ENCODE measurements at regions not wholly inside any gene's neighbourhood (a gene's known extent, or its start where the extent isn't known, plus 50 kb on each side); places are given as distances from the start of the nearest gene placed in this dataset.
"Not testable (repeated sequence)": the region's sequence is repeated elsewhere in the genome, so short reads cannot be mapped to it uniquely, and the experiment has no call there.

GRCh38 chr7:65633587-65634404 lies 239.1 kb upstream of the VKORC1L1 start:
- H3K4me1 Mint-ChIP-seq (ENCODE audit: low read depth); H3K4me3 Mint-ChIP-seq; H3K27ac Mint-ChIP-seq; H3K36me3 Mint-ChIP-seq; H3K9me3 Mint-ChIP-seq (ENCODE audit: low read depth); H3K27me3 Mint-ChIP-seq: not testable (repeated sequence)

GRCh38 chr7:65638918-65639317 lies 234.0 kb upstream of the VKORC1L1 start:
- H3K36me3 Mint-ChIP-seq; H3K27ac Mint-ChIP-seq; H3K4me1 Mint-ChIP-seq (ENCODE audit: low read depth); H3K27me3 Mint-ChIP-seq; H3K4me3 Mint-ChIP-seq; H3K9me3 Mint-ChIP-seq (ENCODE audit: low read depth): not testable (repeated sequence)

- H3K4me1 Mint-ChIP-seq (ENCODE audit: low read depth); H3K4me3 Mint-ChIP-seq; H3K36me3 Mint-ChIP-seq; H3K9me3 Mint-ChIP-seq (ENCODE audit: low read depth); H3K27me3 Mint-ChIP-seq; H3K27ac Mint-ChIP-seq: not testable (repeated sequence)
Measured at GRCh38 chr7:65639717-65640116, 233.2 kb upstream of the VKORC1L1 start.

GRCh38 chr7:65643498-65643897 lies 229.4 kb upstream of the VKORC1L1 start:
- not testable (repeated sequence) for H3K4me1 Mint-ChIP-seq (ENCODE audit: low read depth); H3K27ac Mint-ChIP-seq; H3K27me3 Mint-ChIP-seq; H3K36me3 Mint-ChIP-seq; H3K9me3 Mint-ChIP-seq (ENCODE audit: low read depth); H3K4me3 Mint-ChIP-seq

- not testable (repeated sequence) for H3K36me3 Mint-ChIP-seq; H3K4me3 Mint-ChIP-seq; H3K9me3 Mint-ChIP-seq (ENCODE audit: low read depth); H3K27me3 Mint-ChIP-seq; H3K4me1 Mint-ChIP-seq (ENCODE audit: low read depth); H3K27ac Mint-ChIP-seq
Measured at GRCh38 chr7:65647153-65647964, 225.5 kb upstream of the VKORC1L1 start.

- H3K4me3 Mint-ChIP-seq; H3K4me1 Mint-ChIP-seq (ENCODE audit: low read depth); H3K27ac Mint-ChIP-seq; H3K9me3 Mint-ChIP-seq (ENCODE audit: low read depth); H3K36me3 Mint-ChIP-seq; H3K27me3 Mint-ChIP-seq: not testable (repeated sequence)
Measured at GRCh38 chr7:65651174-65651573, 221.7 kb upstream of the VKORC1L1 start.

GRCh38 chr7:65651826-65652592 lies 220.9 kb upstream of the VKORC1L1 start:
- not testable (repeated sequence) for H3K27me3 Mint-ChIP-seq; H3K4me1 Mint-ChIP-seq (ENCODE audit: low read depth); H3K27ac Mint-ChIP-seq; H3K4me3 Mint-ChIP-seq; H3K36me3 Mint-ChIP-seq; H3K9me3 Mint-ChIP-seq (ENCODE audit: low read depth)

GRCh38 chr7:65652669-65653068 lies 220.2 kb upstream of the VKORC1L1 start:
- H3K9me3 Mint-ChIP-seq (ENCODE audit: low read depth); H3K4me1 Mint-ChIP-seq (ENCODE audit: low read depth); H3K27ac Mint-ChIP-seq; H3K36me3 Mint-ChIP-seq; H3K4me3 Mint-ChIP-seq; H3K27me3 Mint-ChIP-seq: not testable (repeated sequence)

GRCh38 chr7:65656494-65657188 lies 216.2 kb upstream of the VKORC1L1 start:
- not testable (repeated sequence) for H3K27ac Mint-ChIP-seq; H3K4me3 Mint-ChIP-seq; H3K4me1 Mint-ChIP-seq (ENCODE audit: low read depth); H3K36me3 Mint-ChIP-seq; H3K27me3 Mint-ChIP-seq; H3K9me3 Mint-ChIP-seq (ENCODE audit: low read depth)

- not testable (repeated sequence) for H3K27ac Mint-ChIP-seq; H3K4me1 Mint-ChIP-seq (ENCODE audit: low read depth); H3K27me3 Mint-ChIP-seq; H3K4me3 Mint-ChIP-seq; H3K36me3 Mint-ChIP-seq; H3K9me3 Mint-ChIP-seq (ENCODE audit: low read depth)
Measured at GRCh38 chr7:65683362-65683761, 189.5 kb upstream of the VKORC1L1 start.

GRCh38 chr7:65699026-65699714 lies 173.7 kb upstream of the VKORC1L1 start:
- H3K9me3 Mint-ChIP-seq (ENCODE audit: low read depth); H3K27ac Mint-ChIP-seq; H3K27me3 Mint-ChIP-seq; H3K4me1 Mint-ChIP-seq (ENCODE audit: low read depth); H3K4me3 Mint-ChIP-seq; H3K36me3 Mint-ChIP-seq: not testable (repeated sequence)

GRCh38 chr7:65699715-65700356 lies 173.0 kb upstream of the VKORC1L1 start:
- not testable (repeated sequence) for H3K27ac Mint-ChIP-seq; H3K4me3 Mint-ChIP-seq; H3K4me1 Mint-ChIP-seq (ENCODE audit: low read depth)

GRCh38 chr7:65719123-65719798 lies 153.6 kb upstream of the VKORC1L1 start:
- not testable (repeated sequence) for H3K4me3 Mint-ChIP-seq; H3K27ac Mint-ChIP-seq; H3K4me1 Mint-ChIP-seq (ENCODE audit: low read depth); H3K9me3 Mint-ChIP-seq (ENCODE audit: low read depth); H3K27me3 Mint-ChIP-seq; H3K36me3 Mint-ChIP-seq

More at GRCh38 chr7:65699715-65700356, 173.0 kb upstream of the VKORC1L1 start:
- not testable (repeated sequence) for H3K9me3 Mint-ChIP-seq (ENCODE audit: low read depth); H3K36me3 Mint-ChIP-seq; H3K27me3 Mint-ChIP-seq

- Mint-ChIP-seq H3K36me3 (peaks cover 2% of the 10 kb centered on the region), H3K4me3 (no peak overlapping the region), H3K27me3 (no peaks in the 10 kb centered on the region), H3K4me1 (ENCODE audit: low read depth) (peaks cover 2% of the 10 kb centered on the region), H3K27ac (no peak overlapping the region), H3K9me3 (ENCODE audit: low read depth) (no peaks in the 10 kb centered on the region)
Measured at GRCh38 chr7:65722361-65722792, 150.5 kb upstream of the VKORC1L1 start.

Data from activated naive CD8-positive, alpha-beta T cell (primary cell).